Tibial nerve (tissue), 4 donors: ENCODE measurements at regions not wholly inside any gene's neighbourhood (a gene's known extent, or its start where the extent isn't known, plus 50 kb on each side); places are given as distances from the start of the nearest gene placed in this dataset.

Experiments
- EP300 ChIP-seq, 2 donors: sonication (generic); formaldehyde crosslinking; IDR thresholded peaks; one replicate each; pipeline ENCODE4 v1.6.1; 2017; ENCODE audit warnings: antibody characterized with exemption in 2 of 2, mild to moderate bottlenecking in 1 of 2
- POLR2A ChIP-seq, 2 donors: fragments of 450-650 bp; IDR thresholded peaks; one replicate each; pipeline ENCODE4 v1.6.1; 2017; ENCODE audit warnings: antibody characterized with exemption in 2 of 2, mild to moderate bottlenecking in 2 of 2, moderate library complexity in 2 of 2
- TF ChIP-seq, protein P1 (sequence below), 5 experiments: fragments of 200-600 bp in 3 of 5; fragments of 450-650 bp in 2 of 5; sonication (generic) in 3 of 5; IDR thresholded peaks; one replicate each; pipeline ENCODE4 v1.5.1; 2016 to 2019; ENCODE audit warnings: antibody characterized with exemption in 5 of 5, mild to moderate bottlenecking in 3 of 5, moderate library complexity in 2 of 5

DNA sequence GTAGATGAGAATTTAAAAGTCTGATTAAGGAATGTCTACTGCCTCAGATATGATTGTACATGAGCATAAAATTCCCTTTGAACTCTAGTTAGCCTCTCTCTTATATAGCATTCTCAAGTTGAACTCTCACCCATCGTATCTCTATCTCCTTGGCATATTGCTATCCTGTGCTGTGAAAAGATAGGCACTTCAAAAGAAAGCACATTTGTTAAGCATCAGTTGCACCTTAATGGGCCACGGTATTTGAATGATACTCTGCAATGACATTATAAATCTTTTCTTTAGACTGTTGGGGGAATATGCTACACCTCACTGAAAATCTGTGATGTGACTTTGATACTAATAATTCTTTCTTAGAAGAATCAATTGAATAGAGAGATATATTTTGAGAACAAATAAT, 570.7 kb downstream of the JRKL start:
- TF ChIP-seq, protein P1, sequence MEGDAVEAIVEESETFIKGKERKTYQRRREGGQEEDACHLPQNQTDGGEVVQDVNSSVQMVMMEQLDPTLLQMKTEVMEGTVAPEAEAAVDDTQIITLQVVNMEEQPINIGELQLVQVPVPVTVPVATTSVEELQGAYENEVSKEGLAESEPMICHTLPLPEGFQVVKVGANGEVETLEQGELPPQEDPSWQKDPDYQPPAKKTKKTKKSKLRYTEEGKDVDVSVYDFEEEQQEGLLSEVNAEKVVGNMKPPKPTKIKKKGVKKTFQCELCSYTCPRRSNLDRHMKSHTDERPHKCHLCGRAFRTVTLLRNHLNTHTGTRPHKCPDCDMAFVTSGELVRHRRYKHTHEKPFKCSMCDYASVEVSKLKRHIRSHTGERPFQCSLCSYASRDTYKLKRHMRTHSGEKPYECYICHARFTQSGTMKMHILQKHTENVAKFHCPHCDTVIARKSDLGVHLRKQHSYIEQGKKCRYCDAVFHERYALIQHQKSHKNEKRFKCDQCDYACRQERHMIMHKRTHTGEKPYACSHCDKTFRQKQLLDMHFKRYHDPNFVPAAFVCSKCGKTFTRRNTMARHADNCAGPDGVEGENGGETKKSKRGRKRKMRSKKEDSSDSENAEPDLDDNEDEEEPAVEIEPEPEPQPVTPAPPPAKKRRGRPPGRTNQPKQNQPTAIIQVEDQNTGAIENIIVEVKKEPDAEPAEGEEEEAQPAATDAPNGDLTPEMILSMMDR (IDR thresholded peaks at IDR 0.05): no peak
- TF ChIP-seq POLR2A (IDR thresholded peaks at IDR 0.05) (no peak), EP300 (IDR thresholded peaks at IDR 0.05) (no peak)
